GM18498 (cell line): ENCODE measurements at regions not wholly inside any gene's neighbourhood (a gene's known extent, or its start where the extent isn't known, plus 50 kb on each side); places are given as distances from the start of the nearest gene placed in this dataset.
"Not testable (repeated sequence)": the region's sequence is repeated elsewhere in the genome, so short reads cannot be mapped to it uniquely, and the experiment has no call there.

Source experiments
- ATAC-seq: cut with Tn5 transposase; IDR thresholded peaks from one replicate; pipeline ENCODE4 v1.9.1; 2021; ENCODE audit warnings: mild to moderate bottlenecking, moderate library complexity; ENCODE audit not compliant: unreplicated experiment

- peak; percentile 53 for ATAC-seq
Observed at GRCh38 chr2:187003038-187003554, 154.1 kb upstream of the ZSWIM2 start.

GRCh38 chr2:187002242-187002641, 153.3 kb upstream of the ZSWIM2 start:
- no peak for ATAC-seq

- no peak for ATAC-seq
Observed at GRCh38 chr2:187001248-187001647, 152.3 kb upstream of the ZSWIM2 start.

GRCh38 chr2:186995092-186995491, 146.1 kb upstream of the ZSWIM2 start:
- no peak for ATAC-seq

GRCh38 chr2:186992597-186992996, 143.6 kb upstream of the ZSWIM2 start:
- ATAC-seq: no peak

GRCh38 chr2:186991766-186992417, 142.9 kb upstream of the ZSWIM2 start:
- no peak for ATAC-seq

- ATAC-seq: no peak
Observed at GRCh38 chr2:186984966-186985365, 136.0 kb upstream of the ZSWIM2 start.

GRCh38 chr2:186984481-186984880, 135.5 kb upstream of the ZSWIM2 start:
- ATAC-seq: no peak

GRCh38 chr2:186980787-186981550, 132.0 kb upstream of the ZSWIM2 start:
- ATAC-seq: no peak

- no peak for ATAC-seq
Observed at GRCh38 chr2:186980117-186980442, 131.1 kb upstream of the ZSWIM2 start.

- no peak for ATAC-seq
Observed at GRCh38 chr2:186979439-186980116, 130.6 kb upstream of the ZSWIM2 start.

GRCh38 chr2:186977433-186978045, 128.6 kb upstream of the ZSWIM2 start:
- ATAC-seq: peak; percentile 43

- ATAC-seq: no peak
Observed at GRCh38 chr2:186976329-186976728, 127.4 kb upstream of the ZSWIM2 start.

- no peak for ATAC-seq
Observed at GRCh38 chr2:186972281-186972970, 123.5 kb upstream of the ZSWIM2 start.

GRCh38 chr2:186968277-186968676, 119.3 kb upstream of the ZSWIM2 start:
- ATAC-seq: peak; percentile 98

GRCh38 chr2:186966015-186966414, 117.0 kb upstream of the ZSWIM2 start:
- ATAC-seq: no peak

- ATAC-seq: no peak
Observed at GRCh38 chr2:186962085-186962747, 113.2 kb upstream of the ZSWIM2 start.

- not testable (repeated sequence) for ATAC-seq
Observed at GRCh38 chr2:186960241-186960640, 111.3 kb upstream of the ZSWIM2 start.

- ATAC-seq: no peak
Observed at GRCh38 chr2:186959486-186959885, 110.5 kb upstream of the ZSWIM2 start.

GRCh38 chr2:186950694-186951093, 101.7 kb upstream of the ZSWIM2 start:
- no peak for ATAC-seq
